HG03378 (cell line): ENCODE measurements at regions not wholly inside any gene's neighbourhood (a gene's known extent, or its start where the extent isn't known, plus 50 kb on each side); places are given as distances from the start of the nearest gene placed in this dataset.
"Not testable (repeated sequence)": the region's sequence is repeated elsewhere in the genome, so short reads cannot be mapped to it uniquely, and the experiment has no call there.

Experiments used
- ATAC-seq: cut with Tn5 transposase; IDR thresholded peaks from one replicate; pipeline ENCODE4 v1.9.1; 2021; ENCODE audit warnings: mild to moderate bottlenecking, moderate library complexity; ENCODE audit not compliant: unreplicated experiment

- no peak for ATAC-seq
Observed at GRCh38 chr16:48810436-48810802, 200.4 kb upstream of the N4BP1 start.

DNA sequence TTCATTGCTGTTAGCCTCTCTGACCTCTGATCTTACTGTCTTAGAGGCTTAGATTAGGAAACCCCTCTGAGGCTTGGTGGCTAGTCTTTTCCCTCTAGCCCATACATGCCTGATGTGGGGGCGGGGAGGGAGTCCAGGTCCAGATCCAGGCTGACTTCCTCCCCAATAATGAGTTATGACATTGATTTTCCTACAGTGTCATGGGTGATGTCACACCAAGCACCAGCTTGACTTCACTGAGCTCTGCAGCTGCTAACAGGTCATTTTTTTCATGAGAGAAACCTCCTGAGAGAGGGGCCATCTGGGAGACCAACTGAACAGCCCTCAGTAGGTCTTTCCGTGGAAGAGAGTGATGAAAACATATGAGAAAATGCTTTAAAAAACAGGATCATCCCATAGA is 180.2 kb upstream of the N4BP1 start:
- no peak for ATAC-seq

DNA sequence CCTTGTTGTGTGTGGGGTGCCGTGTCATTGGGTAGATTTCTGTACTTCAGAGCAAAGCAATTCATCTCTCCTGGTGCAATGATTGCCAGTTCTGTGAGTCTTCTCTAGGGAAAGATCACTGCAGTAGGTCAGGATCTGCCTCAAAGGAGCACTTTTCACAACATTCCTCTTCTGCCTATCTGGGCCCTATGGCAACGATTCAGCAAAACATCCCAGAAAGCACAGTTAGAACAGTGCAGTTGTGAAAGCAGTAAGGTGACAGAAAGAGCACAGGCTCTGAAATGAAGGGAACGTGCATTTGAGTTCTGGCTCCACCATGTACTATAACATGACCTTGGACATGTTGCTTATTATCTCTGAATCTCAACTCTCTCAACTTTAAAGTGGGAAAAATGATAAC is 178.5 kb upstream of the N4BP1 start:
- ATAC-seq, result no peak

GRCh38 chr16:48745541-48745940 is 135.6 kb upstream of the N4BP1 start:
- ATAC-seq, result no peak

- ATAC-seq, result no peak
Observed at GRCh38 chr16:48740964-48741363, 131.0 kb upstream of the N4BP1 start.

DNA sequence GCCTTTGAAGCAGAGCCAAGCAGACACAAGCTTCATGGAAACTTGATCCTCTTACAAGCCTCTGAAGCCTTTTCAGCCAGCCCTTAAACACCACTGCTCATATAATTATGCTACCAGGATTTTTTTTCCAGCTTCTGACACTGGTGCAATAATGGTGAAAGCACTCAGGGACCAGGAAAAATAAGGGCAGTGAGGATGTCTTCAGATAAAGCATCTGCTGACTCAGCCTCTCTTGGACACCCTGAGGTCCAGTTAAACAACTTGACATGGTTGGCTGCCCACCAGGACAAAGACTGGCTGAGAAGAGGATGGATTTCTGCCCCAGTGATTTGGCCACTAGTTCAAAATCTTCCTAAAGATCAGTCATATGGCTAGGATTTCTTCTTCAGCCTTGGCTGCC is 124.2 kb upstream of the N4BP1 start:
- ATAC-seq, result no peak

DNA sequence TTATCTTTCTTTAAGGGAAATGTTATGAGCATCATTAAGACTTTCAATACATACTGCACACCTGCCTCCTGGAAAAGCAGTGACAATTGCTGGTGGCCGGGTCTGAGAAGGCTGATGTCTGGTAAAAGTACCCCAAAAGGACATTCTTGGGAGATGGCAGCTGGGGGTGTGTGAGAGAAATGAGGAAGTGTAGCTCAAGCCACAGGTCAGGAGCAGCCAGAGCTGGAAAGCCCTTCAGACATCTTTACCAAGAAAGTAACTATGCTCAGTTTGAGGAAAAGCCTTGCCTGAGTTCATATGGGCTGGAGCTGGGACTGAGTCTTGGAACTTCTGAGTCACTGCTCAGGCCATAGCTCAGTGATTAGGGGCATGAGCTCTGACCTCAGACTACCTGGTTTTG is 94.7 kb upstream of the N4BP1 start:
- no peak for ATAC-seq

GRCh38 chr16:48687421-48688038 is 77.5 kb upstream of the N4BP1 start:
- peak; percentile 75 for ATAC-seq

DNA sequence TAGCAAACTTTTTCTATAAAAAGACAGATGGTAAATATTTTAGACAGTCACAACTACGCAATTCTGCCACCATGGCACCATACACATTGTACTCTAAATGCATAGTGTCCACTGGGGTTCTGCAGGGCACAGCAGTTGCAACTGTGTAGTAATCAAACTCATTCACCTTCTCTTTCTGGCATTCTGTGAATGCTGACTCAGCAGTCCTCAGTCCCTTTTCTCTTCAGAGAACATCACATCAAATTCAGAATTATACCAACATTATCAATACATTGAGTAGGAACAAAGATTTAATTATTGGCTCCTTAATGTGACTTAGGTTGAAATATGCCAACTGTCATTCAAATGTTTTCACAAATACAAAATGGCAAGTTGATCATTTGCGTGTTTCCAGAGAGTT is 74.2 kb upstream of the N4BP1 start:
- ATAC-seq, result no peak

DNA sequence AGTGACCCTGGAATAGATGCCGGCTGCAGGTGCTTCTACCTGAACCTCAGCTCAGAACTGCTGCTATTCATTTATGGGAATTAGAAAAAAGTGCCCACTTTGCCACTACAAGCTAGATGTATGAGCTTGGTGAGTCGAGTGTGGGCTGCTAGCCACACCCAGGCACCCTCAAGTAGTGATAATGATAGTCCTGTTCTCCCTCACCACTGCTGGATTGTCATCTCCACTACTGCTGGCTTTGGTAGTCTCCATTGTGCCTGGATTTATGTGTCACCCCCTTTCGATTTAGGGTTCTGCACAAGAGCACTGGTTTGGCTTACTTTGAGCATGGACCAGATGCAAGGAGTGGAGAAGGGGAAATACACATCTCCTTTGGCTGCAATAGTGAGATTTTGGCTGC is 73.0 kb upstream of the N4BP1 start:
- no peak for ATAC-seq

DNA sequence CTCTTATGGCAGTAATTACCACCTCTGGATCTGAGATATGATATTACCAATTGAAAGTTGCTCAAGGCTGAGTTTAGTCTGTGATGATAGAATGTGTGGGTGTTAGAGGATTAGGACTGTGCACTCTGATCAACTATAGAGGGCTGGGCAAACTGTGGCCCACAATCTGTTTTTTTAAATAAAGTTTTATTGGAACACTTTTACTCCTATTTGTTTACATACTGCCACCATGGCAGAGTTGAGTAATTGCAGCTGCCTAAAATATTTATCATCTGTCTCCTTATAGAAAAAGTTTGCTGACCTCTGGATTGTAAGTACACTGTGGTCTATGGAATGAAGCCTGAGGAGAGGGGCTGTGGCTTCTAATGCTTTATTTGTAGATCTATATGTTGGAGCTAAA is 71.5 kb upstream of the N4BP1 start:
- no peak for ATAC-seq

- ATAC-seq, result no peak
Observed at GRCh38 chr16:48680881-48681280, 70.9 kb upstream of the N4BP1 start.

DNA sequence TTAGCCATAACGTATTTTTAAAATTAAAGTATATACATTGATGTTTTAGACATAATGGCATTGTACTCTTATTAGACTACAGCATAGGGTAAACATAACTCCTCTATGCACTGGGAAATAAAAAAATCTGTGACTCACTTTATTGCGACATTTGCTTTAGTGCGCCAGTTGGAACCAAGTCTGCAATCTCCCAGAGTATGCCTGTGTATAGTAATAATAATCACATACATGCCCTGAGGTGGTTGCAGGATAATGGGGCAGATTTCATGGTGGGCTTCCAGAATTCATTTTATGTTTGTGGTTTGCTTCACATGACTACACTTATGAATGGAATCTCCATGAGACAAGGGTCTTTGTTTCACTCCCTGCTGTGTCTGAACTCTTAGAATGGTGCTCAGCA is 66.9 kb upstream of the N4BP1 start:
- ATAC-seq, result no peak

GRCh38 chr16:48668184-48668583 is 58.2 kb upstream of the N4BP1 start:
- ATAC-seq, result not testable (repeated sequence)

DNA sequence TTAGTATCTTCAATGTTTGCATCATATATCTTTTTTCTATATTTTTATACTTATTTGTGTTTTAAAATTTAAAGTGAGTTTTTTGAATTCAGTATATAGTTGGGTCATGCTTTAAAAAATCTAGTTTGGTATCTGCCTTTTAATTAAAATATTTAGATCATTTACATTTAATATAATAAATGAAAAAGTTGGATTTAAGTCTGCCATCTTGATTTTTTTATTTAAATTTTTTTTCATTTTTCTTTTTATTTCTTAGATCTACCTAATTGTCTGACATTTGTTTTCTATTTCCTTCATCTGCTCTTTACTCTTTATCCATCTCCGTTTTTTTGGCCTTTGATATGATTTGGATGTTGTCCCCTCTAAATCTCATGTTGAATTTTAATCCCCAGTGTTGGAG is 50.0 kb upstream of the N4BP1 start:
- ATAC-seq, result no peak
